22Rv1 (cell line): ENCODE measurements at regions not wholly inside any gene's neighbourhood (a gene's known extent, or its start where the extent isn't known, plus 50 kb on each side); places are given as distances from the start of the nearest gene placed in this dataset.

Experiments used
- CTCF ChIP-seq: fragments of 450-650 bp; IDR thresholded peaks from 2 replicates; pipeline ENCODE4 v1.5.1; 2017; ENCODE audit warnings: mild to moderate bottlenecking
- ZFX ChIP-seq: fragments of 450-650 bp; IDR thresholded peaks from 2 replicates; pipeline ENCODE4 v1.6.1; 2017; ENCODE audit warnings: antibody characterized with exemption, borderline replicate concordance

GRCh38 chr21:35672313-35672712, 388.0 kb downstream of the SETD4 start:
- TF ChIP-seq CTCF (no peak), ZFX (no peak)
